Mesothelial cell of epicardium (in vitro differentiated cells): ENCODE measurements at regions not wholly inside any gene's neighbourhood (a gene's known extent, or its start where the extent isn't known, plus 50 kb on each side); places are given as distances from the start of the nearest gene placed in this dataset.

Source experiments
- DNase-seq, 2 experiments: peaks; one replicate each; pipeline ENCODE4 v3.0.0; 2021; ENCODE audit warnings: low spot score in 2 of 2; ENCODE audit not compliant: unreplicated experiment in 2 of 2
- H3K27ac Mint-ChIP-seq: 2 replicates; pipeline ENCODE4 v1.8.0; 2021; ENCODE audit warnings: mixed read lengths
- H3K27me3 Mint-ChIP-seq: 2 replicates; pipeline ENCODE4 v1.8.0; 2021; ENCODE audit warnings: low read depth, mixed read lengths
- H3K36me3 Mint-ChIP-seq: 2 replicates; pipeline ENCODE4 v1.8.0; 2021; ENCODE audit warnings: mixed read lengths
- H3K4me1 Mint-ChIP-seq: 2 replicates; pipeline ENCODE4 v1.8.0; 2021; ENCODE audit warnings: mixed read lengths
- H3K4me3 Mint-ChIP-seq: 2 replicates; pipeline ENCODE4 v1.8.0; 2021; ENCODE audit warnings: mild to moderate bottlenecking, moderate library complexity, mixed read lengths
- H3K9me3 Mint-ChIP-seq: 2 replicates; pipeline ENCODE4 v1.8.0; 2021; ENCODE audit warnings: mixed read lengths
- TF ChIP-seq, protein P1 (sequence below): fragments of 200-600 bp; sonication (generic); IDR thresholded peaks from one replicate; pipeline ENCODE4 v1.5.0; 2021; ENCODE audit warnings: antibody characterized with exemption; ENCODE audit not compliant: unreplicated experiment

GRCh38 chr10:14449293-14449815 lies 118.6 kb upstream of the FRMD4A start:
- H3K4me3 Mint-ChIP-seq = no peak overlapping the region
- H3K4me1 Mint-ChIP-seq = no peaks in the 10 kb centered on the region
- no peak overlapping the region for H3K27ac Mint-ChIP-seq
- no peak for DNase-seq
- TF ChIP-seq, protein P1, sequence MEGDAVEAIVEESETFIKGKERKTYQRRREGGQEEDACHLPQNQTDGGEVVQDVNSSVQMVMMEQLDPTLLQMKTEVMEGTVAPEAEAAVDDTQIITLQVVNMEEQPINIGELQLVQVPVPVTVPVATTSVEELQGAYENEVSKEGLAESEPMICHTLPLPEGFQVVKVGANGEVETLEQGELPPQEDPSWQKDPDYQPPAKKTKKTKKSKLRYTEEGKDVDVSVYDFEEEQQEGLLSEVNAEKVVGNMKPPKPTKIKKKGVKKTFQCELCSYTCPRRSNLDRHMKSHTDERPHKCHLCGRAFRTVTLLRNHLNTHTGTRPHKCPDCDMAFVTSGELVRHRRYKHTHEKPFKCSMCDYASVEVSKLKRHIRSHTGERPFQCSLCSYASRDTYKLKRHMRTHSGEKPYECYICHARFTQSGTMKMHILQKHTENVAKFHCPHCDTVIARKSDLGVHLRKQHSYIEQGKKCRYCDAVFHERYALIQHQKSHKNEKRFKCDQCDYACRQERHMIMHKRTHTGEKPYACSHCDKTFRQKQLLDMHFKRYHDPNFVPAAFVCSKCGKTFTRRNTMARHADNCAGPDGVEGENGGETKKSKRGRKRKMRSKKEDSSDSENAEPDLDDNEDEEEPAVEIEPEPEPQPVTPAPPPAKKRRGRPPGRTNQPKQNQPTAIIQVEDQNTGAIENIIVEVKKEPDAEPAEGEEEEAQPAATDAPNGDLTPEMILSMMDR = no peak
- no peaks in the 10 kb centered on the region for H3K27me3 Mint-ChIP-seq
- H3K36me3 Mint-ChIP-seq = no peaks in the 10 kb centered on the region
- peaks cover 7% of the 10 kb centered on the region for H3K9me3 Mint-ChIP-seq

DNA sequence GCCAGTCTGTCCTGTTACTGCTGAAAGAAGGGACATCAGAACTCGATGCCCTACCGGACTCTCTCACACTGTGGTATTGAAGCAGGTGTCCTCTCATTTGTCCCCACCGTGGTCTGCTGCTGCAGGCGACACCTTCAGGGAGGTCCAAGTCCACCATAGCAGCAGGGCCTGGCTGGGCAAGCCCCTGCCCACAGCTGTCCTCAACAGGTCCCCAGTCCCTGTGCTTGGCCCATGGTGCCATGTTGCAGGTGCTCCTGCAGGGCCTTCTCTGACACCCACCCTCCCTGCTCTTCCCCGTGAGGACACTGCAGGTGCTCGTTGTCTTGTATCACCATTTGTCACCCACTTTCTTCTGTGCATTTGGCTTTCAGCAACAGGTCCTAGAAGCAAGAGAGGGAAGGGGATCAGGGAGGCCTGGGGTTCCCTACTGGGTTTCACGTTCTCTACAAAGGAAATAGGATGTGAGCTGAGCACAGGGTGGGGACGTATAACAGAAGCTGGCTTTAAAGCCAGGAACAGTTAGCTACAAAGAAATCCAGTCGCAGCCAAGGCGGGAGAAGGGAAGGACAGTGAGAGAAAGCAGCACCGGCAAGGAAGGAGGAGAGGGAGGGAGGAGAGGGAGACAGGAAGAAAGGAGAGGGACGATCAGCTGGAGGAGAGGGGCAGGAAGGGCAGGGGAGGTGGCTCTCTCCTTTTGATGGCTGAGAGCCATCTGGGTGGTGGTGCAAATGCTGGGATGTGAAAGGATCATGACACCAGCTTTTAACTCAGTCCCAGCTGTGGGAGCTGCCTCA lies 117.7 kb upstream of the FRMD4A start:
- Mint-ChIP-seq H3K36me3 (no peaks in the 10 kb centered on the region), H3K27me3 (no peaks in the 10 kb centered on the region), H3K27ac (no peak overlapping the region), H3K4me3 (no peak overlapping the region), H3K4me1 (no peaks in the 10 kb centered on the region), H3K9me3 (peaks cover 7% of the 10 kb centered on the region)
- TF ChIP-seq, protein P1 = no peak
- DNase-seq = no peak

GRCh38 chr10:14447094-14447839 lies 116.5 kb upstream of the FRMD4A start:
- no peak for DNase-seq
- no peaks in the 10 kb centered on the region for H3K4me1 Mint-ChIP-seq
- H3K4me3 Mint-ChIP-seq = no peak overlapping the region
- no peaks in the 10 kb centered on the region for H3K27me3 Mint-ChIP-seq
- no peaks in the 10 kb centered on the region for H3K36me3 Mint-ChIP-seq
- TF ChIP-seq, protein P1 = no peak
- peaks cover 7% of the 10 kb centered on the region for H3K9me3 Mint-ChIP-seq
- H3K27ac Mint-ChIP-seq = no peak overlapping the region

DNA sequence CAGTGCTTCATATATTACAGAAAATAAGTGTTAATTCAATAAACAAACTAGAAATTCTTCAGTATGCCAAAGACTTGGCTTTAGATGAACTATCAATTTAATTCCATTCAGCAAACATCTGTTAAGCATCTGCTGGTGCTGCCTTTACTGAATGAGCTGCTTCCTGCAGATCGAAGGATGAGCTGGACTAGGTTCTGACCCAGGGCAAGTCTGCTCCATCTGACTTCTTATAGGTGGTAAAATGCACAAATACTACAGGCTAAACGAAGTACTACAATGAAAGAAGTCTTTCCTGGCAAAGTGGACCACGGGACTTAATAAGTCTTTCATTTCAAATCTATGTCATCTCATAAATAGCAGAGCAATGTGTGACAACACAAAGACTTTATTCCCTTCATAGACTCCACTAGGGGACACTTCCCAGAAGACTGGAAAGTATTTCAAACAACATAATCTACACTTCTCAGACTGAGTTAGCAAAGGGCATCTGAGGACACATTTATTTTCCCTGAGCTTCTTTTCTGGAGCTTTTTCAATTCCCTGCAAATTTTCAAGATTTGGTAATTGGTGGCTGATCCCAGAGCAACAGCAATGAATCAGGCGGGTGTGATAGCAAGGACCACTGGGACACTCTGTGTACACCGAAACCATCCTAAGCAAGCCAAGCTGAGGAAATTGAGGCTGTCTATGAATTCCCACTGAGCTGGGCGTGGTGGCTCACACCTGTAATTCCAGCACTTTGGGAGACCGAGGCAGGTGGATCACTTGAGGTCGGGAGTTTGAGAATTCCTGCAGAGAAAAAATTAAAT lies 108.9 kb upstream of the FRMD4A start:
- TF ChIP-seq, protein P1 = peak; percentile 40
- H3K4me3 Mint-ChIP-seq = no peak overlapping the region
- no peaks in the 10 kb centered on the region for H3K36me3 Mint-ChIP-seq
- no peak for DNase-seq
- no peak overlapping the region for H3K27ac Mint-ChIP-seq
- peaks cover 3% of the 10 kb centered on the region for H3K4me1 Mint-ChIP-seq
- no peaks in the 10 kb centered on the region for H3K27me3 Mint-ChIP-seq
- H3K9me3 Mint-ChIP-seq = no peaks in the 10 kb centered on the region

DNA sequence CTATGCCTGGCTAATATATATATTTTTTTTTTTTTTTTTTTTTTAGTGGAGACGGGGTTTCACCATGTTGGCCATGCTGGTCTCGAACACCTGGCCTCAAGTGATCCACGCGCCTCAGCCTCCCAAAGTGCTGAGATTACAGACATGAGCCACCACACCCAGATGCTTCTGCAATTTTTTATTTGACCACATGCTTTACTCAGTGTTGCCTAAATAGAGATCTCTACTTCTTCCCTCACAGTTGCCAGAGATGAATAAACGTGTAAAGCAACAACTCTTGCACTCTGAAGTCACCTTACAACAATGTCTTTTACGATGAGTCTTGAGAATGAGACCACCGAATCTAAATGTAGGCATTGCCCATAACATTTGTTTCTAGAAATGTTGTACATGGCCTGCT lies 107.9 kb upstream of the FRMD4A start:
- Mint-ChIP-seq H3K4me1 (peaks cover 10% of the 10 kb centered on the region), H3K27me3 (no peaks in the 10 kb centered on the region), H3K27ac (no peak overlapping the region), H3K4me3 (no peak overlapping the region), H3K36me3 (no peaks in the 10 kb centered on the region), H3K9me3 (no peaks in the 10 kb centered on the region)
- TF ChIP-seq, protein P1 = no peak
- no peak for DNase-seq
